GM12864 (cell line): ENCODE measurements at regions not wholly inside any gene's neighbourhood (a gene's known extent, or its start where the extent isn't known, plus 50 kb on each side); places are given as distances from the start of the nearest gene placed in this dataset.
"Not testable (repeated sequence)": the region's sequence is repeated elsewhere in the genome, so short reads cannot be mapped to it uniquely, and the experiment has no call there.

Experiments used
- DNase-seq: peaks from one replicate; pipeline ENCODE4 v3.0.0-alpha.2; 2011; ENCODE audit warnings: low read depth
- H3K4me3 ChIP-seq: 2 replicates; pipeline ENCODE4 v1.5.1; 2011; ENCODE audit warnings: mild to moderate bottlenecking, low read depth, low read length, control low read depth
- CTCF ChIP-seq: IDR thresholded peaks from 2 replicates; pipeline ENCODE4 v1.5.1; 2011; ENCODE audit warnings: low read depth, mild to moderate bottlenecking, moderate library complexity, low read length, control low read depth, inconsistent platforms; ENCODE audit errors: missing control alignments

- H3K4me3 ChIP-seq, DNase-seq: not testable (repeated sequence)
Observed at GRCh38 chr2:89756616-89757015, 1065.1 kb downstream of the RPIA start.

DNA sequence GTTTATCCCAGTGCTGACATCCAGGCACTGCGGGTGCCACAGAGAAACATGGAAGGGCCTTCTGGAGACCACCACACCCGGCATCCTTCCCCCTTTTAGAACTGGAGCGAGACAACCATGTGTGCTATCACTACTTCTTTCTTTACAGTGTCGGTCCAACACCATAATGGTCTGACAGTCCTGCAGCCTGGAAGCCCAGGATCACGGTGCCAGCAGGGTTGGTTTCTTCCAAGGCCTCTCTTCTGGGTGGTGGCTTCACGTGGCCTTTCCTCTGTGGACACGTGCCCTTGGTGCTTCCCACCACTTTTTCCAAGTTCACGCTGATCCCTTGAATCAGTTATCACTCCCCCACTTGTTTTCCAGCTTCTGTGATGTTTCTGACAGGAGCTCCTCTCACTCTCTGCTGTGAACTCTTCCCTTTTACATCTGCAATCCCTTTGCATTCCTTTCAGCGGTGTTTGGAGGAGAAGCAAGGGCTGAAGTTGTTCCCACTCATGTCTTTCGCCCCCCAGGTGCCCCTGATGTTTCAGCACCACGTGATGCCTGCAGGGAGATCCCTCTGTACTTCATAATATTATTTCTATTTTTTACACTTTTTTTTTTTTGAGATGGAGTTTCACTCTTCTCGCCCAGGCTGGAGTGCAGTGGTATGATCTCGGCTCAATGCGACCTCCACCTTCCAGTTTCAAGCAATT is 1067.0 kb downstream of the RPIA start:
- DNase-seq, H3K4me3 ChIP-seq: not testable (repeated sequence)

DNA sequence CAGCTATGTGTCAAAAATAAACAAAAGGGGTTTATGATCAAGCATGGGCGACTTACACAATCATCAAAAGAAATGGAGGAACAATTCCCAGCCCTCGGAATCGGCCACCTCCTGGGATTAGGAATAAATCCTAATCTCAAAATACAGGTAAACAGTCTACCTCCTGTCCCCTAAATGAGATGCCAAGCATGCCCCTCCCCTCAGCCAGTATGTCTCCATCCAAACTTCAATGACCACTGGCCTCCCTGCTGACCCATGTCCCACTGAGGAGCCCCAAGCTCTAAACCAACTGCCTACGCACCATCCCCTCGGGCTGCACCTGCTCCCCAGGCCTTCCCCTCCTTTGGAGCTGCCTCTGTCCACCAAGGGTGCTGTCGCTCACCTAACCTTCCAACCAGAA is 1069.3 kb downstream of the RPIA start:
- H3K4me3 ChIP-seq, DNase-seq: not testable (repeated sequence)

- H3K4me3 ChIP-seq, DNase-seq: not testable (repeated sequence)
Observed at GRCh38 chr2:89761171-89761570, 1069.7 kb downstream of the RPIA start.

GRCh38 chr2:89761863-89762262 is 1070.4 kb downstream of the RPIA start:
- H3K4me3 ChIP-seq: not testable (repeated sequence)

GRCh38 chr2:89762461-89763253 is 1071.2 kb downstream of the RPIA start:
- not testable (repeated sequence) for H3K4me3 ChIP-seq, DNase-seq

More at GRCh38 chr2:89761863-89762262, 1070.4 kb downstream of the RPIA start:
- DNase-seq: not testable (repeated sequence)

DNA sequence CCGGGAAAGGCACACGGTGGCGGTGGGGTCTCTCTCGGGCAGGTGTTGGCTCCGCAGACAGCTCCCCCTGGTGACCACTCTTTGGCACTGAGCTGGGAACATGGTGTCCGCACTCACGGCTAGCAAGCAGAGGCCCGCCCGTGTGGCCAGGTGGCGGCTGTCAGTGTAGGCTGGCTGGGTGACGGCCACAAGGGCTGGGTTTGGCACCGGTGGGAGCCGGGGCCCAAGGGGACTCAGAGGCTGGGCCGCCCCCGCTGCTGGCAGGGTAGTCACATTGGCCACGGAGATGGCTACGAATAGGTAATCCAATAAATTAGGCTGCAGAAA is 1071.7 kb downstream of the RPIA start:
- TF ChIP-seq CTCF: no peak
- no peak for DNase-seq

DNA sequence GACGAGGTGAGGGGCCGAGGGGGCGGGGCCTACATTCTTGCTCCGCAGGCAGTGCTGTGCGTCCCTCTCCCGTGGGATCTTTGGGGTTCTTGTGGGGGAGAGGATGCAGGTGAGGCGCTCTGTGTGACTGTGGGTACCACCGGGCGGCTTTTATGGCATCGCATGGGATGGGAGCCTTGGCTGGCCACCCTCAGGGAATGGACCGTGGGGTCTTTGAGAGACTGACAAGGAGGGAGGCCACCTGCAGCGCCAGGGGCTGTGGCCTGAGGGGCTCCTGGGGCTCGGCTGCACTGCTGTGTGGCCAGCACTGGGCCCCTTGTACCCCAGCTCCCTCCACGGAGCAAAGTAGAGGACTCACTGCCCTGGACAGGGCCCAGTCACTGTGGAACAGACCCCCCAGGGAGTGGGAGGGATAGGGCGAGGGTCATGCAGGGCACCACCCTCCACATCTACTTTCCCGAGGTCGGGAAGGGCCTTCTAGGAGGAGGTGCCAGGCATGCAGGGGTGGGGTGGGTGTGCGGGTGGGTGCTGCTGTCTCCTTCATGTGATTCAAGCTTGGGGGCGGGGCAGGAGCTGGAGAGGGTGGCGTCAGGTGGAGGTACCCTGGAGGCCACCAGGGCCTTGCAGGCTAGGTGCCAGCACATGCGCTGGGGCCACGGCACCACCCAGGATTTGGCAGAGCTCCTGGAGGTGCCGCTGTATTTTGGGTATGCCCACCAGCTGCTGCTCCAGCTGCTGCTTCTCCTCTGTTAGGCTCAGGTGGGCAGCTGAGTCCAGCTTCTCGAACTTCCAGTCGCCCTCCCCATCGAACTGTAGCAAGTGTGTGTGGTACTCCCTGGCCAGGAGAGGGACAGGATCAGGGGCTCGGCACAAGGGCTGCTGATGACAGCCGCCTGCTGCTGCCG is 1072.4 kb downstream of the RPIA start:
- DNase-seq: no peak
- TF ChIP-seq CTCF: no peak
- no peak overlapping the region for H3K4me3 ChIP-seq

More for the DNA sequence above, 1071.7 kb downstream of the RPIA start:
- H3K4me3 ChIP-seq: no peak overlapping the region

GRCh38 chr2:89764571-89765360 is 1073.3 kb downstream of the RPIA start:
- not testable (repeated sequence) for DNase-seq

DNA sequence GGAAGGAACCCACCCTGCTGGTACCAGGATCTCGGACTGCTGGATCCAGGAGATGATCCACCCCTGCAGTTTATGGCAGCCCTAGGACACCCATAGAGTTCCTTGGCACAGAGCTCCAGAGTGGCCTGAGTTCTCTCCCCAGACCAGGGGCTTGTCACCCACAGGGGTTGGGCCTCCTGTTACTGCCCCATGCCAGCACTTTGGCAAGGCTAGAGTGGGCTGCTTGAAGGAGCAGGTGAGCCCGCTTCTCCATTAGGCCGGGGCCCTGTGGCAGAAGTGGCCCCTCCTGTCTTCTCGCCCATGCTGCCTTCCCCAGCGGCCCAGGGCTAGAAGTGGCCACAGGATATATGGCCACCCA is 1073.9 kb downstream of the RPIA start:
- not testable (repeated sequence) for DNase-seq, H3K4me3 ChIP-seq

More at GRCh38 chr2:89764571-89765360, 1073.3 kb downstream of the RPIA start:
- not testable (repeated sequence) for H3K4me3 ChIP-seq

- not testable (repeated sequence) for H3K4me3 ChIP-seq, DNase-seq
Observed at GRCh38 chr2:89766141-89766990, 1074.9 kb downstream of the RPIA start.

- H3K4me3 ChIP-seq, DNase-seq: not testable (repeated sequence)
Observed at GRCh38 chr2:89767058-89767457, 1075.6 kb downstream of the RPIA start.
